ENCODE measurements at regions not wholly inside any gene's neighbourhood (a gene's known extent, or its start where the extent isn't known, plus 50 kb on each side); places are given as distances from the start of the nearest gene placed in this dataset.

- Mint-ChIP-seq H3K27ac (no peak overlapping the region), H3K36me3 (ENCODE audit: low read depth) (no peaks in the 10 kb centered on the region), H3K9me3 (peaks cover 8% of the 10 kb centered on the region), H3K4me1 (ENCODE audit: low read depth) (peaks cover 29% of the 10 kb centered on the region), H3K4me3 (no peak overlapping the region), H3K27me3 (peaks cover 15% of the 10 kb centered on the region)
- no peak for TF ChIP-seq CTCF (IDR thresholded peaks at IDR 0.05)
- DNase-seq (no peak), ATAC-seq (no peak)
- ChIA-PET CTCF (interaction anchor here (1.0 to 1.2 kb wide), 3 partner anchors 42 to 549 kb away, joined by 3 to 4 read pairs (median 3); no protein-coding TSS in a partner anchor), POLR2A (no interaction called here)
- intact Hi-C loops (cut with micrococcal nuclease): no loop called here
Observed at GRCh38 chr14:61174441-61174891, 106.7 kb downstream of the TMEM30B start.

- ATAC-seq (no peak), DNase-seq (no peak)
- peaks cover 11% of the 10 kb centered on the region for H3K4me1 Mint-ChIP-seq (ENCODE audit: low read depth)
- intact Hi-C loops (cut with micrococcal nuclease): no loop called here
- H3K9me3 Mint-ChIP-seq: peaks cover 8% of the 10 kb centered on the region
- no peak for TF ChIP-seq CTCF (IDR thresholded peaks at IDR 0.05)
- H3K27me3 Mint-ChIP-seq: peaks cover 21% of the 10 kb centered on the region
- ChIA-PET POLR2A (no interaction called here), CTCF (no interaction called here)
- H3K27ac Mint-ChIP-seq: no peak overlapping the region
- no peak overlapping the region for H3K4me3 Mint-ChIP-seq
- no peaks in the 10 kb centered on the region for H3K36me3 Mint-ChIP-seq (ENCODE audit: low read depth)
Observed at GRCh38 chr14:61171727-61172126, 109.4 kb downstream of the TMEM30B start.

- TF ChIP-seq CTCF (IDR thresholded peaks at IDR 0.05): no peak
Observed at GRCh38 chr14:61168141-61168540, 113.0 kb downstream of the TMEM30B start.

GRCh38 chr14:61167642-61168041, 113.5 kb downstream of the TMEM30B start:
- ChIA-PET POLR2A (no interaction called here), CTCF (no interaction called here)
- Mint-ChIP-seq H3K36me3 (ENCODE audit: low read depth) (no peaks in the 10 kb centered on the region), H3K4me3 (no peak overlapping the region), H3K27me3 (peaks cover 19% of the 10 kb centered on the region), H3K27ac (no peak overlapping the region), H3K9me3 (peaks cover 4% of the 10 kb centered on the region), H3K4me1 (ENCODE audit: low read depth) (no peaks in the 10 kb centered on the region)
- ATAC-seq (no peak), DNase-seq (no peak)
- no peak for TF ChIP-seq CTCF (IDR thresholded peaks at IDR 0.05)
- intact Hi-C loops (cut with micrococcal nuclease): no loop called here

More at GRCh38 chr14:61168141-61168540, 113.0 kb downstream of the TMEM30B start:
- no peak overlapping the region for H3K27ac Mint-ChIP-seq
- ChIA-PET POLR2A (no interaction called here), CTCF (no interaction called here)
- H3K36me3 Mint-ChIP-seq (ENCODE audit: low read depth): no peaks in the 10 kb centered on the region
- no peak overlapping the region for H3K4me3 Mint-ChIP-seq
- H3K27me3 Mint-ChIP-seq: peaks cover 22% of the 10 kb centered on the region
- intact Hi-C loops (cut with micrococcal nuclease): no loop called here
- ATAC-seq: no peak
- no peak for DNase-seq
- H3K4me1 Mint-ChIP-seq (ENCODE audit: low read depth): no peaks in the 10 kb centered on the region
- peaks cover 8% of the 10 kb centered on the region for H3K9me3 Mint-ChIP-seq

GRCh38 chr14:61160798-61161197, 120.3 kb downstream of the TMEM30B start:
- Mint-ChIP-seq H3K9me3 (peaks cover 3% of the 10 kb centered on the region), H3K36me3 (ENCODE audit: low read depth) (no peaks in the 10 kb centered on the region), H3K27ac (no peak overlapping the region), H3K27me3 (peaks cover 18% of the 10 kb centered on the region), H3K4me1 (ENCODE audit: low read depth) (no peaks in the 10 kb centered on the region), H3K4me3 (no peak overlapping the region)
- DNase-seq (no peak), ATAC-seq (no peak)
- ChIA-PET POLR2A (interaction anchor here (0.7 kb wide), 1 partner anchor 95 kb away, joined by 3 read pairs; no protein-coding TSS in a partner anchor), CTCF (no interaction called here)
- TF ChIP-seq CTCF (IDR thresholded peaks at IDR 0.05): no peak
- intact Hi-C loops (cut with micrococcal nuclease): no loop called here

Measured in activated CD8-positive, alpha-beta T cell treated with anti-CD3 and anti-CD28 coated beads for 36 hours (primary cell).